CD4-positive, CD25-positive, alpha-beta regulatory T cell (primary cell): ENCODE measurements at regions not wholly inside any gene's neighbourhood (a gene's known extent, or its start where the extent isn't known, plus 50 kb on each side); places are given as distances from the start of the nearest gene placed in this dataset.

Source experiments
- ATAC-seq, 2 donors: fragments of 150-1000 bp; cut with Tn5 transposase; one replicate each; pipeline ENCODE4 v1.10.0; 2021; ENCODE audit warnings: low read depth in 2 of 2, moderate number of reproducible peaks in 2 of 2, moderate library complexity in 1 of 2
- DNase-seq, 3 donors: peaks; one replicate each; pipeline versions ENCODE4 v3.0.0 to v3.0.0-alpha.2; 2012 to 2022; ENCODE audit warnings: mixed read lengths in 1 of 3
- H3K27ac ChIP-seq: one replicate; pipeline ENCODE4 v1.7.0; 2013; ENCODE audit warnings: mild to moderate bottlenecking, low read length; ENCODE audit not compliant: insufficient read depth, poor library complexity, severe bottlenecking
- H3K27me3 ChIP-seq: one replicate; pipeline ENCODE4 v1.7.0; 2013; ENCODE audit warnings: low read length; ENCODE audit not compliant: control insufficient read depth, insufficient read depth
- H3K36me3 ChIP-seq: one replicate; pipeline ENCODE4 v1.7.0; 2013; ENCODE audit warnings: mild to moderate bottlenecking, low read length, moderate library complexity; ENCODE audit not compliant: control insufficient read depth, insufficient read depth
- H3K4me1 ChIP-seq: 2 replicates; pipeline ENCODE4 v1.7.0; 2013; ENCODE audit warnings: mild to moderate bottlenecking, low read length; ENCODE audit not compliant: insufficient read depth, control insufficient read depth, poor library complexity, severe bottlenecking
- H3K4me3 ChIP-seq: one replicate; pipeline ENCODE4 v1.7.0; 2013; ENCODE audit warnings: low read depth, mild to moderate bottlenecking, low read length, moderate library complexity
- H3K9me3 ChIP-seq, 2 experiments: 1 replicate in 1 of 2; 2 replicates in 1 of 2; pipeline ENCODE4 v1.7.0; 2013; ENCODE audit warnings: low read length in 2 of 2, mild to moderate bottlenecking in 1 of 2, moderate library complexity in 1 of 2; ENCODE audit not compliant: control insufficient read depth in 2 of 2
- H3K27ac Mint-ChIP-seq, 3 donors: one replicate each; pipeline ENCODE4 v1.8.0; 2020 to 2022; ENCODE audit warnings: mild to moderate bottlenecking in 3 of 3, mixed read lengths in 3 of 3, moderate library complexity in 2 of 3
- H3K27me3 Mint-ChIP-seq: one replicate; pipeline ENCODE4 v1.8.0; 2022; ENCODE audit warnings: mild to moderate bottlenecking, mixed read lengths
- H3K36me3 Mint-ChIP-seq: one replicate; pipeline ENCODE4 v1.8.0; 2020; ENCODE audit warnings: mixed read lengths
- H3K4me1 Mint-ChIP-seq, 4 donors: one replicate each; pipeline ENCODE4 v1.8.0; 2020 to 2022; ENCODE audit warnings: mixed read lengths in 4 of 4, mild to moderate bottlenecking in 1 of 4
- H3K4me3 Mint-ChIP-seq, 4 donors: one replicate each; pipeline ENCODE4 v1.8.0; 2020 to 2022; ENCODE audit warnings: mild to moderate bottlenecking in 4 of 4, mixed read lengths in 4 of 4, moderate library complexity in 3 of 4
- H3K9me3 Mint-ChIP-seq, 7 donors: one replicate each; pipeline ENCODE4 v1.8.0; 2020 to 2022; ENCODE audit warnings: mixed read lengths in 7 of 7, mild to moderate bottlenecking in 3 of 7, moderate library complexity in 2 of 7

DNA sequence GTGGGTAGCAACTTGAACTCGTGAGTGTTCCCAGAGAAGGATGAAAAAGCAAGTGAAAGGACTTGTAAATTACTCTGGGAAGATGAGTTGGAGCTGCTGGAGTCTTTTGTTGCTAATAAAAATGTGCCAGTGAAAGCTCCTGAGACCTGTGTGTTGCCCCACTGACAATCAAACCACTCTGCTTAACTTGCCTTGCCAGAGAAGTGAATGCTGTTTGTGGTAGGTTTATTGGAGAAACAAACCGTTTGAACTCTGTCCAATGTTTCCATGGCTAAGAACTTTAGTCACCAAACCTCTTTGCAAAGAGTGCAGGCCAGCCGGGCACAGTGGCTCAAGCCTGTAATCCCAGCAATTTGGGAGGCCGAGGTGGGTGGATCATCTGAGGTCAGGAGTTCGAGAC lies 586.9 kb downstream of the PCDH7 start:
- peaks cover 3 to 20% (median 8%) of the 10 kb centered on the region in 7 donors for H3K9me3 Mint-ChIP-seq
- DNase-seq (no peak), ATAC-seq (no peak)
- H3K4me1 Mint-ChIP-seq: no peaks in the 10 kb centered on the region
- H3K4me3 ChIP-seq: no peak overlapping the region
- H3K36me3 ChIP-seq: no peaks in the 10 kb centered on the region
- no peak overlapping the region for H3K4me3 Mint-ChIP-seq
- H3K27me3 ChIP-seq: no peaks in the 10 kb centered on the region
- H3K27ac Mint-ChIP-seq: no peak overlapping the region
- no peaks in the 10 kb centered on the region for H3K27me3 Mint-ChIP-seq
- H3K9me3 ChIP-seq: no peaks in the 10 kb centered on the region
- H3K4me1 ChIP-seq: no peaks in the 10 kb centered on the region
- no peak overlapping the region for H3K27ac ChIP-seq
- H3K36me3 Mint-ChIP-seq: no peaks in the 10 kb centered on the region

DNA sequence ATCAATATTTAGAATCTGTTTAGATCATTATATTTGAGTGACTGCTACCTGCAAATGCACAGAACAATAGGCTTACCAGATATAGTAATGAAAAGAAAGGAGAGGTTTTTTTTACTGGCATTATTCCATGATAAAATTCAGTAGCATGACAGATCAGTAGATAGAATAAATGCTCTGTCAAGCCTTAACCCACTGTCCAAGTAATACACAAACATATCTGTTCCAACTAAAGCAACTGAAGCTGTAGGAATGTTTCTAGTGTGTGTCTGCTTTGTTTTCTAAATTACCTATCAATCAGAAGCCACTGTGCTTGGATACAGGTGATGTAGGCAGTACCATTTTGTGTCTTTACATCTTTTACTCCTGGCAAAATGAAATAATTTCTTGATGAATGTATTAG lies 604.6 kb downstream of the PCDH7 start:
- H3K9me3 Mint-ChIP-seq: peaks cover 3 to 15% (median 5%) of the 10 kb centered on the region in 7 donors
- no peaks in the 10 kb centered on the region for H3K4me1 ChIP-seq
- no peaks in the 10 kb centered on the region for H3K27me3 ChIP-seq
- H3K4me1 Mint-ChIP-seq: no peaks in the 10 kb centered on the region
- no peaks in the 10 kb centered on the region for H3K9me3 ChIP-seq
- ATAC-seq: no peak
- no peak overlapping the region for H3K4me3 ChIP-seq
- H3K27ac Mint-ChIP-seq: no peak overlapping the region
- no peak overlapping the region for H3K27ac ChIP-seq
- H3K27me3 Mint-ChIP-seq: no peaks in the 10 kb centered on the region
- H3K36me3 Mint-ChIP-seq: no peaks in the 10 kb centered on the region
- no peaks in the 10 kb centered on the region for H3K36me3 ChIP-seq
- no peak overlapping the region for H3K4me3 Mint-ChIP-seq
- DNase-seq: no peak

DNA sequence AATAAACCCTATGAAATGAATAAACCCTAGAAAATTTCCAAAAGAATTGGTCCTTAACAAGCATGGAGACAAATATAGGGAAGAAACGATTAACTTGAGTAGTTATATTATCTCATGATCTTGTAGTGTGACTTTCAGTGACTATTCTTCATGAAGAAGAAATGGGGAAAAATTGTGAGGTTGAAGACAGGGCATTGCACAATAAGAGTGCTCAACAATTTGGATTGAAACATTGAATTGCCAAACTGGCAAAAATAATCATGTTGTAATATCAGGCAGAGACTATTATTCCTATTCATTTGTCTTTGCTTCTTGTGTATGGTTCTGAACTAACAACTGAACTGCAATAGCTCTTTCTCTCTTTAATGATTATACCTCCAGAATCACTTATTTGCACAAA lies 605.1 kb downstream of the PCDH7 start:
- Histone ChIP-seq H3K36me3 (no peaks in the 10 kb centered on the region), H3K27ac (no peak overlapping the region)
- no peak for DNase-seq

DNA sequence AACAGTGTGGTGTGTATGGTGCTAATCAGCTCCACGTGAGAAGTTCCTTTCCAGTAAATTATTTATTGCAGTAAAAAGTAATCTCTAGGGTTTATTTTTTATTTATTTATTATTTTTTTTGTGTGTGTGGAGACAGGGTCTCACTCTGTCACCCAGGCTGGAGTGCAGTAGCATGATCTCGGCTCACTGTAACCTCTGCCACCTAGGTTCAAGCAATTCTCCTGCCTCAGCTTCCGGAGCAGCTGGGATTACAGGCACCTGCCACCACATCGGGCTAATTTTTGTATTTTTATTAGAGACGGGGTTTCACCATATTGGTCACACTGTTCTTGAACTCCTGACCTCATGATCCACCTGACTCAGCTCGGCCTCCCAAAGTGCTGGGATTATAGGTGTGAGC lies 606.9 kb downstream of the PCDH7 start:
- Histone ChIP-seq H3K4me1 (no peaks in the 10 kb centered on the region), H3K27ac (no peak overlapping the region), H3K36me3 (no peaks in the 10 kb centered on the region), H3K4me3 (no peak overlapping the region), H3K27me3 (no peaks in the 10 kb centered on the region), H3K9me3 (no peaks in the 10 kb centered on the region)
- DNase-seq: no peak
- no peak for ATAC-seq
- H3K36me3 Mint-ChIP-seq: no peaks in the 10 kb centered on the region
- H3K4me1 Mint-ChIP-seq: no peaks in the 10 kb centered on the region
- no peak overlapping the region for H3K27ac Mint-ChIP-seq
- H3K9me3 Mint-ChIP-seq: peaks cover 0 to 14% (median 7%) of the 10 kb centered on the region in 7 donors
- no peak overlapping the region for H3K4me3 Mint-ChIP-seq
- H3K27me3 Mint-ChIP-seq: no peaks in the 10 kb centered on the region

More for the DNA sequence above, 605.1 kb downstream of the PCDH7 start:
- no peaks in the 10 kb centered on the region for H3K27me3 Mint-ChIP-seq
- no peaks in the 10 kb centered on the region for H3K9me3 ChIP-seq
- H3K4me3 Mint-ChIP-seq: no peak overlapping the region
- peaks cover 0 to 14% (median 5%) of the 10 kb centered on the region in 7 donors for H3K9me3 Mint-ChIP-seq
- no peak overlapping the region for H3K27ac Mint-ChIP-seq
- no peaks in the 10 kb centered on the region for H3K27me3 ChIP-seq
- H3K4me1 ChIP-seq: no peaks in the 10 kb centered on the region
- H3K4me3 ChIP-seq: no peak overlapping the region
- no peaks in the 10 kb centered on the region for H3K36me3 Mint-ChIP-seq
- no peak for ATAC-seq
- H3K4me1 Mint-ChIP-seq: no peaks in the 10 kb centered on the region

DNA sequence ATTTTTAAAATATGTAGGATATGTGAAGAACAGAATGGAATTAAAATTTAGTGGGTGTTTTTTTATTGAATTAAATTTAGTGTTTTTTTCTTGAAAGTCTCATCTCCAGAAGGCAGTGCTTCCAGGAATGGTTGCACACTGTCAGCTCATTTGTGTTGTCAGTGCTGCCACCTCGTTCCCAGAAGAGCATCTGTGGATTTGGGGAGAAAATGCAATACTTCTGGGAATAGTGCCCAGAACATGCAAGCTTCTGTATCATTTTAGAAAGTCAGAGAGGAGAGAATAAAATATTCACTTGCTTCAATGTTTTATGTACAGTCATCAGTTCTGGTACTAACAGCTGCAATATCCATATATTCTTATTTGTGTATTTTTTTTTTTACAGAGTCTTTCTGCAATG lies 608.8 kb downstream of the PCDH7 start:
- no peaks in the 10 kb centered on the region for H3K36me3 ChIP-seq
- no peaks in the 10 kb centered on the region for H3K27me3 Mint-ChIP-seq
- H3K9me3 ChIP-seq: no peaks in the 10 kb centered on the region
- peaks cover 0 to 18% (median 7%) of the 10 kb centered on the region in 7 donors for H3K9me3 Mint-ChIP-seq
- no peak overlapping the region for H3K27ac Mint-ChIP-seq
- ATAC-seq (no peak), DNase-seq (no peak)
- H3K36me3 Mint-ChIP-seq: no peaks in the 10 kb centered on the region
- H3K4me3 Mint-ChIP-seq: no peak overlapping the region
- no peak overlapping the region for H3K4me3 ChIP-seq
- H3K27ac ChIP-seq: no peak overlapping the region
- H3K27me3 ChIP-seq: no peaks in the 10 kb centered on the region
- H3K4me1 ChIP-seq: no peaks in the 10 kb centered on the region
- no peaks in the 10 kb centered on the region for H3K4me1 Mint-ChIP-seq

DNA sequence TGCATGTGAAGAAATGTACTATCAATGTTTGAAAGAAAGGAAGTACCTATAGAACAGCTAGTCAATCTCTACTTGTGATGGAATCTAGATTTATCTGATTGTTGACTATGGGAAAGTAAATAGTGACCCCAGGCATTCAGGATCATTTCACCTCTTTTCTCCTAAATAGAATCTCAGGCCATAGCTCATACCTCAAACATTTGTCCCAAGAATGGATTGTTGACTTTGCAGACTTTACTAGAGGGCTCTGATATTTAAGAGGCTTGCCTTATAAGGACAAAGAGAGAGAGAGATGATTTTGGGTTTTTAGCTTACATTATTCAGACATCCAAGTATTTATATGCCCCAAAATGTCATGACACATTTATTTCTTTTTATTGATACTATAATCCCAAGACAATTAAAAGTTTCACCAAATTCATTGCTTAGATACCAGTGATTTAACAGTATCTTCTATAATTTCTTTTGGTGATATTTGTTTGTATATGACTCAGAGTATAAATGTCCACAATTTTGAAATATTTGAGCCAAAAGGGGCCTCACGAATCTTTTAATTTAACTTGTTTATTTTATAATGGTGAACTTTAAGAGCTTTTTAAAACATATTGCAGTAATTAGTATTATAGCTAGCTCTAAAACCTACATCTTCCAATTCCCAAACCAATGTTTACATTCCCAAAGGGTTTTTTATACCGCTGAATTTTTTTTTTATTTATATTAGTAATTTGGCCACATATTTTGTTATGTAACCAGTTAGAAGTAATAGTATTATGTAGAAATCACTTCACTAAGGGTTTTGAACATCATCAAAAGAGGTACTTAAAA lies 614.1 kb downstream of the PCDH7 start:
- Mint-ChIP-seq H3K27me3 (no peaks in the 10 kb centered on the region), H3K36me3 (no peaks in the 10 kb centered on the region), H3K27ac (no peak overlapping the region), H3K4me3 (no peak overlapping the region), H3K4me1 (no peaks in the 10 kb centered on the region), H3K9me3 (peaks cover 0 to 17% (median 3%) of the 10 kb centered on the region in 7 donors)
- H3K27ac ChIP-seq: no peak overlapping the region
- DNase-seq (no peak), ATAC-seq (no peak)
- no peak overlapping the region for H3K4me3 ChIP-seq
- H3K9me3 ChIP-seq: peaks cover 0 to 5% of the 10 kb centered on the region in 2 experiments
- no peaks in the 10 kb centered on the region for H3K27me3 ChIP-seq
- no peaks in the 10 kb centered on the region for H3K36me3 ChIP-seq
- H3K4me1 ChIP-seq: no peaks in the 10 kb centered on the region

DNA sequence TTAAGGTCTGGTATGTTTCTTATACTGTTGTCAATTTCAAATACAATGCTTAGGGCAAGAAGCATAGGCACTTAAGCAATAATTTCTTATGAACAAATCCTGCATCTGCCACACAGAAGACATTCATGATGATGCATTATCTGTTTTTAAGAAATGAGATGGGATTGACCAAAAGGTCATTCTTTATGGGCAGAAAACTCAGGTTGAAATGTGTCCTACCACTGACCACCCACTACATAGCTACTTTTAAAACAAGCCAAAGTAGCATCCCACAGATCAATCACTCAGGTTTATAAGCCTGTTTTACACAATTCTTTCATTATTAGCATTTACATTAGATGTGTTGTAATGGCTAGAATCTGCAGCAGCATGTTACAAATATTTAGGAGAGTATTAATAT lies 617.8 kb downstream of the PCDH7 start:
- no peaks in the 10 kb centered on the region for H3K4me1 Mint-ChIP-seq
- H3K36me3 Mint-ChIP-seq: peaks cover 3% of the 10 kb centered on the region
- Histone ChIP-seq H3K27me3 (no peaks in the 10 kb centered on the region), H3K9me3 (peaks cover 9 to 18% of the 10 kb centered on the region in 2 experiments), H3K4me3 (no peak overlapping the region), H3K27ac (no peak overlapping the region), H3K4me1 (no peaks in the 10 kb centered on the region), H3K36me3 (no peaks in the 10 kb centered on the region)
- DNase-seq: no peak
- H3K27ac Mint-ChIP-seq: no peak overlapping the region
- no peak for ATAC-seq
- no peak overlapping the region for H3K4me3 Mint-ChIP-seq
- H3K9me3 Mint-ChIP-seq: peaks cover 0 to 34% (median 2%) of the 10 kb centered on the region in 7 donors
- no peaks in the 10 kb centered on the region for H3K27me3 Mint-ChIP-seq
